SU-DHL-6 (cell line): ENCODE measurements at regions not wholly inside any gene's neighbourhood (a gene's known extent, or its start where the extent isn't known, plus 50 kb on each side); places are given as distances from the start of the nearest gene placed in this dataset.

ENCODE experiments used
- EZH2phosphoT487 ChIP-seq: fragments of 200-600 bp; sonication (generic), shearing (Covaris generic); conservative IDR thresholded peaks from 2 replicates; pipeline ENCODE4 v1.6.1; 2018; ENCODE audit warnings: mild to moderate bottlenecking, antibody characterized with exemption, low read length, moderate library complexity, mixed read lengths
- TF ChIP-seq, protein P1 (sequence below): fragments of 200-600 bp; sonication (generic); IDR thresholded peaks from one replicate; pipeline ENCODE4 v1.5.1; 2017; ENCODE audit warnings: antibody characterized with exemption, mild to moderate bottlenecking, low read length, moderate library complexity; ENCODE audit not compliant: insufficient read depth, poor library complexity, severe bottlenecking

DNA sequence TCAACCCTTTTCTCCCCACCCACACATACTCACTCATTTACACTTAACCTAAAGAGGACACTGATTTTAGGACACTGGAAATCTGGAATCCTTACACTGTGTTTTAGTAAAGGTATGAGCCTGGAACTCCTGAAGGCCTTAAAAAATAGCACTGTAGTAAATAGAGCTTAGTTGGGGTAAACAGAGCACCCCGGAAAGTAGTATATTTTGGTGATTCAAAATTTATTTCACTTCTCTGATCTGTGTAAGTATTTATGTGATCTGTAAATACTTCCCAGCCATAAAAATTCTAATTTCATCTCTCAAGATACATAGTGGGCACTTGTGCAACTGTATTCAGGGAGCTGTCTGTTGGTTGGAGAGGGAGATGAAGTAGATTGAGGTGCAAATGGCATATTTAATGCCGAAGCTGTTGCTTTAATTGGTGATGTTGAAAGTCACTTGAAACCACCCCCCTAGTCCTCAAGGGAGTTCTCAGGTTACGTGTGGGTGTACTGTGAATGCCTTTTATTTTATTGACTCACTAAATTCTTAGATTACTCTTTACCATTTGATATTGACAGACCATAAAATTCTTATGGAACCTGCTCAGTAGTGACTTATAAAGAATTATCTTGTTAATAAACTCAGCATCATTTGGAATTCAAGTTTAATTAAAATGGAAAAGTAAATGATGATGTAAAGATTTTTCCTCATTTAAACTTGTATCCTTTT lies 154.9 kb downstream of the SOX4 start:
- TF ChIP-seq, protein P1, sequence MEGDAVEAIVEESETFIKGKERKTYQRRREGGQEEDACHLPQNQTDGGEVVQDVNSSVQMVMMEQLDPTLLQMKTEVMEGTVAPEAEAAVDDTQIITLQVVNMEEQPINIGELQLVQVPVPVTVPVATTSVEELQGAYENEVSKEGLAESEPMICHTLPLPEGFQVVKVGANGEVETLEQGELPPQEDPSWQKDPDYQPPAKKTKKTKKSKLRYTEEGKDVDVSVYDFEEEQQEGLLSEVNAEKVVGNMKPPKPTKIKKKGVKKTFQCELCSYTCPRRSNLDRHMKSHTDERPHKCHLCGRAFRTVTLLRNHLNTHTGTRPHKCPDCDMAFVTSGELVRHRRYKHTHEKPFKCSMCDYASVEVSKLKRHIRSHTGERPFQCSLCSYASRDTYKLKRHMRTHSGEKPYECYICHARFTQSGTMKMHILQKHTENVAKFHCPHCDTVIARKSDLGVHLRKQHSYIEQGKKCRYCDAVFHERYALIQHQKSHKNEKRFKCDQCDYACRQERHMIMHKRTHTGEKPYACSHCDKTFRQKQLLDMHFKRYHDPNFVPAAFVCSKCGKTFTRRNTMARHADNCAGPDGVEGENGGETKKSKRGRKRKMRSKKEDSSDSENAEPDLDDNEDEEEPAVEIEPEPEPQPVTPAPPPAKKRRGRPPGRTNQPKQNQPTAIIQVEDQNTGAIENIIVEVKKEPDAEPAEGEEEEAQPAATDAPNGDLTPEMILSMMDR: no peak
- no peak for TF ChIP-seq EZH2phosphoT487
